ENCODE measurements at regions not wholly inside any gene's neighbourhood (a gene's known extent, or its start where the extent isn't known, plus 50 kb on each side); places are given as distances from the start of the nearest gene placed in this dataset.

- no peak for DNase-seq
Measured at GRCh38 chr10:42952931-42953683, 123.8 kb upstream of the RET start.

- DNase-seq: no peak
Measured at GRCh38 chr10:42953684-42954674, 122.9 kb upstream of the RET start.

GRCh38 chr10:42954766-42955492 lies 121.9 kb upstream of the RET start:
- no peak for DNase-seq

- no peak for DNase-seq
Measured at GRCh38 chr10:42955493-42955889, 121.4 kb upstream of the RET start.

- no peak for DNase-seq
Measured at GRCh38 chr10:42956045-42956444, 120.8 kb upstream of the RET start.

GRCh38 chr10:42958142-42958868 lies 118.6 kb upstream of the RET start:
- DNase-seq: no peak

- no peak for DNase-seq
Measured at GRCh38 chr10:42959833-42960232, 117.0 kb upstream of the RET start.

- no peak for DNase-seq
Measured at GRCh38 chr10:42960491-42960990, 116.3 kb upstream of the RET start.

GRCh38 chr10:42960991-42961795 lies 115.7 kb upstream of the RET start:
- DNase-seq: no peak

GRCh38 chr10:42961796-42962109 lies 115.1 kb upstream of the RET start:
- DNase-seq: no peak

GRCh38 chr10:42962110-42962901 lies 114.6 kb upstream of the RET start:
- no peak for DNase-seq

GRCh38 chr10:42962902-42963231 lies 114.0 kb upstream of the RET start:
- no peak for DNase-seq

GRCh38 chr10:42963312-42963711 lies 113.6 kb upstream of the RET start:
- DNase-seq: no peak

- no peak for DNase-seq
Measured at GRCh38 chr10:42969147-42969546, 107.7 kb upstream of the RET start.

GRCh38 chr10:42969909-42970308 lies 107.0 kb upstream of the RET start:
- DNase-seq: no peak

GRCh38 chr10:42970451-42971250 lies 106.2 kb upstream of the RET start:
- no peak for DNase-seq

GRCh38 chr10:42971251-42971599 lies 105.6 kb upstream of the RET start:
- DNase-seq: no peak

GRCh38 chr10:42972946-42973345 lies 103.9 kb upstream of the RET start:
- no peak for DNase-seq

GRCh38 chr10:42973411-42973810 lies 103.5 kb upstream of the RET start:
- DNase-seq: no peak
